Suprapubic skin (tissue), 4 donors: ENCODE measurements at regions not wholly inside any gene's neighbourhood (a gene's known extent, or its start where the extent isn't known, plus 50 kb on each side); places are given as distances from the start of the nearest gene placed in this dataset.
"Not testable (repeated sequence)": the region's sequence is repeated elsewhere in the genome, so short reads cannot be mapped to it uniquely, and the experiment has no call there.

Experiments
- POLR2A ChIP-seq, 2 donors: fragments of 450-650 bp; IDR thresholded peaks; one replicate each; pipeline ENCODE4 v1.6.1; 2017; ENCODE audit warnings: antibody characterized with exemption in 2 of 2, mild to moderate bottlenecking in 2 of 2, moderate library complexity in 2 of 2
- POLR2AphosphoS5 ChIP-seq, 3 donors: sonication (generic); formaldehyde crosslinking; IDR thresholded peaks; one replicate each; pipeline ENCODE4 v1.6.1; 2017; ENCODE audit warnings: antibody characterized with exemption in 3 of 3
- TF ChIP-seq, protein P1 (sequence below), 2 donors: fragments of 200-600 bp in 1 of 2; fragments of 450-650 bp in 1 of 2; sonication (generic) in 1 of 2; IDR thresholded peaks; one replicate each; pipeline ENCODE4 v1.5.1; 2016 to 2019; ENCODE audit warnings: antibody characterized with exemption in 2 of 2, mild to moderate bottlenecking in 1 of 2, moderate library complexity in 1 of 2

DNA sequence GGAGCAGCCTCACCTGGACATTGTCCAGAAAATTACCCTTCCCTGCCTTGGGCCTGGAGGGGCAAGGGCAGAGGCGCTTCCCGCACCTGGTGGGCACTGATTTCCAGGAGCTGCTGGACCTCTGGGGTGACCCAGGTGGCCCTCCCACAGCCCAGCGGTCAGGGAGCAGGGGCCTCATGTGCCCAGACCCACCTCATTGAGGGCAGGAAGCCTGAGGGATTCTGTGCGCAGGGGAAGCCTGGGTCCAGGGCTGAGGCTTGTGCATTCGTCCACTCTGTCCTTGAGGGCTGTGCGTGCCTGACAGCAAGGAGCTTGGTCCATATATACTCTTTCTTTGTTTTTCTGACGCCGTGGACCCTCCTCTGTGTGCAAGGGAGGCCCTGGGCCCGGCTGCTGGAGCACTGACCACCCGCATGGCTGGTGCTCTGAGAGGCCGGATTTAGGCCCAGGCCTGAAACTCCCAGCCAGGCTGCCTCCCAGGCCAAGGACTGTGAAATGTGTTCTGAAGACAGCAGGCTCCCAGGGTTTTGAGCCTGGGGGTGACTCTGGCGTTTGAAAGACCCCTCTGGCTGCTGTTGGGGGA lies 69.0 kb upstream of the LRPAP1 start:
- not testable (repeated sequence) for TF ChIP-seq POLR2A, POLR2AphosphoS5 (IDR thresholded peaks at IDR 0.05)
- TF ChIP-seq, protein P1, sequence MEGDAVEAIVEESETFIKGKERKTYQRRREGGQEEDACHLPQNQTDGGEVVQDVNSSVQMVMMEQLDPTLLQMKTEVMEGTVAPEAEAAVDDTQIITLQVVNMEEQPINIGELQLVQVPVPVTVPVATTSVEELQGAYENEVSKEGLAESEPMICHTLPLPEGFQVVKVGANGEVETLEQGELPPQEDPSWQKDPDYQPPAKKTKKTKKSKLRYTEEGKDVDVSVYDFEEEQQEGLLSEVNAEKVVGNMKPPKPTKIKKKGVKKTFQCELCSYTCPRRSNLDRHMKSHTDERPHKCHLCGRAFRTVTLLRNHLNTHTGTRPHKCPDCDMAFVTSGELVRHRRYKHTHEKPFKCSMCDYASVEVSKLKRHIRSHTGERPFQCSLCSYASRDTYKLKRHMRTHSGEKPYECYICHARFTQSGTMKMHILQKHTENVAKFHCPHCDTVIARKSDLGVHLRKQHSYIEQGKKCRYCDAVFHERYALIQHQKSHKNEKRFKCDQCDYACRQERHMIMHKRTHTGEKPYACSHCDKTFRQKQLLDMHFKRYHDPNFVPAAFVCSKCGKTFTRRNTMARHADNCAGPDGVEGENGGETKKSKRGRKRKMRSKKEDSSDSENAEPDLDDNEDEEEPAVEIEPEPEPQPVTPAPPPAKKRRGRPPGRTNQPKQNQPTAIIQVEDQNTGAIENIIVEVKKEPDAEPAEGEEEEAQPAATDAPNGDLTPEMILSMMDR (IDR thresholded peaks at IDR 0.05), result not testable (repeated sequence)
